ENCODE measurements at regions not wholly inside any gene's neighbourhood (a gene's known extent, or its start where the extent isn't known, plus 50 kb on each side); places are given as distances from the start of the nearest gene placed in this dataset.

GRCh38 chr5:2832394-2832793, 80.9 kb upstream of the IRX2 start:
- WGBS, 2 donors: 57 to 74% methylated on average over 4 of the region's 4 CpGs
- no peaks in the 10 kb centered on the region for H3K4me1 ChIP-seq
- no peak overlapping the region for H3K27ac ChIP-seq
- no peaks in the 10 kb centered on the region for H3K9me3 ChIP-seq
- H3K36me3 ChIP-seq: no peaks in the 10 kb centered on the region
- no peak overlapping the region for H3K4me3 ChIP-seq
- no peak for DNase-seq
- TF ChIP-seq POLR2AphosphoS5 (IDR thresholded peaks at IDR 0.05) (no peak), EP300 (IDR thresholded peaks at IDR 0.05) (no peak), CTCF (IDR thresholded peaks at IDR 0.05) (no peak), POLR2A (IDR thresholded peaks at IDR 0.05) (no peak)
- H3K27me3 ChIP-seq: no peaks in the 10 kb centered on the region
- no peak for ATAC-seq (ENCODE audit: low FRiP score in 2 of 2)

- no peak for DNase-seq
- H3K9me3 ChIP-seq: peaks cover 0 to 7% (median 0%) of the 10 kb centered on the region in 4 donors
- 19 to 33% methylated on average over 4 of the region's 4 CpGs for WGBS, 2 donors
- no peak overlapping the region for H3K27ac ChIP-seq
- no peak for ATAC-seq (ENCODE audit: low FRiP score in 2 of 2)
- H3K4me1 ChIP-seq: no peaks in the 10 kb centered on the region
- TF ChIP-seq POLR2AphosphoS5 (IDR thresholded peaks at IDR 0.05) (no peak), CTCF (IDR thresholded peaks at IDR 0.05) (no peak), POLR2A (IDR thresholded peaks at IDR 0.05) (no peak), EP300 (IDR thresholded peaks at IDR 0.05) (no peak)
- no peaks in the 10 kb centered on the region for H3K36me3 ChIP-seq
- no peaks in the 10 kb centered on the region for H3K27me3 ChIP-seq
- no peak overlapping the region for H3K4me3 ChIP-seq
Measured at GRCh38 chr5:2829239-2829638, 77.8 kb upstream of the IRX2 start.

DNA sequence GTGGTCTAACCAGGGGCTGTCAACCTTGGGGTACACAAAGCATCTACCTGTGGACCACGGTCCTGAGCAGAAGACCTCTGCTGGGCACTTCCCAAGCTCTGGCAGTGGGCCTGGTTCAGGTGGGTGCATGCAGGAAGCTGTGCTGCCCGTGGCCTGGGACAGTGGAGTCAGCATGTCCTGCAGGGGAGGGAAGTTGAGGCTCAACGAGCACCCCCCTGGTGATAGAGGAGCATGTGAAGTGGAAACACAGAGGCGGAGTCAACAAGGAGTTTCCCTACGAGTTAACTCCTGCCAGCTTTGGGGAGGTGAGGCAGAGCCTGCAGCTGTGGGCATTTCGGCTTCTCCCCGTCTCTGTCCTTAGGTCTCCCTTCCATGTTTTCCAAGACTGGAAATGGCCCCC, 67.5 kb upstream of the IRX2 start:
- no peaks in the 10 kb centered on the region for H3K27me3 ChIP-seq
- no peaks in the 10 kb centered on the region for H3K4me1 ChIP-seq
- ATAC-seq (ENCODE audit: low FRiP score in 2 of 2) (no peak), DNase-seq (peak in 1 of 2 donors; percentile 16)
- TF ChIP-seq CTCF (IDR thresholded peaks at IDR 0.05) (no peak), POLR2AphosphoS5 (IDR thresholded peaks at IDR 0.05) (no peak), EP300 (IDR thresholded peaks at IDR 0.05) (no peak), POLR2A (IDR thresholded peaks at IDR 0.05) (no peak)
- H3K4me3 ChIP-seq: no peak overlapping the region
- 83 to 85% methylated on average over 5 to 7 of the region's 7 CpGs for WGBS, 2 donors
- no peaks in the 10 kb centered on the region for H3K36me3 ChIP-seq
- H3K27ac ChIP-seq: no peak overlapping the region
- no peaks in the 10 kb centered on the region for H3K9me3 ChIP-seq

- H3K4me1 ChIP-seq: no peaks in the 10 kb centered on the region
- DNase-seq: no peak
- ATAC-seq (ENCODE audit: low FRiP score in 2 of 2): no peak
- no peaks in the 10 kb centered on the region for H3K27me3 ChIP-seq
- no peaks in the 10 kb centered on the region for H3K36me3 ChIP-seq
- H3K9me3 ChIP-seq: no peaks in the 10 kb centered on the region
- H3K4me3 ChIP-seq: no peak overlapping the region
- 54 to 65% methylated on average over 5 of the region's 5 CpGs for WGBS, 2 donors
- TF ChIP-seq POLR2A (IDR thresholded peaks at IDR 0.05): no peak
- TF ChIP-seq POLR2AphosphoS5 (IDR thresholded peaks at IDR 0.05): no peak
- no peak for TF ChIP-seq EP300 (IDR thresholded peaks at IDR 0.05)
- no peak for TF ChIP-seq CTCF (IDR thresholded peaks at IDR 0.05)
- H3K27ac ChIP-seq: no peak overlapping the region
Measured at GRCh38 chr5:2817031-2817603, 65.6 kb upstream of the IRX2 start.

GRCh38 chr5:2813678-2814077, 62.2 kb upstream of the IRX2 start:
- H3K27ac ChIP-seq: no peak overlapping the region
- no peak overlapping the region for H3K4me3 ChIP-seq
- H3K36me3 ChIP-seq: no peaks in the 10 kb centered on the region
- H3K9me3 ChIP-seq: no peaks in the 10 kb centered on the region
- DNase-seq: peak in 1 of 2 donors; percentile 41
- ATAC-seq (ENCODE audit: low FRiP score in 2 of 2): peak in 1 of 2 donors; percentile 38
- H3K27me3 ChIP-seq: no peaks in the 10 kb centered on the region
- no peak for TF ChIP-seq POLR2AphosphoS5 (IDR thresholded peaks at IDR 0.05)
- TF ChIP-seq EP300 (IDR thresholded peaks at IDR 0.05): no peak
- TF ChIP-seq CTCF (IDR thresholded peaks at IDR 0.05): no peak
- no peak for TF ChIP-seq POLR2A (IDR thresholded peaks at IDR 0.05)
- H3K4me1 ChIP-seq: no peaks in the 10 kb centered on the region
- 74 to 82% methylated on average over 9 of the region's 9 CpGs for WGBS, 2 donors
